Prostate gland (tissue), 2 donors: ENCODE measurements at regions not wholly inside any gene's neighbourhood (a gene's known extent, or its start where the extent isn't known, plus 50 kb on each side); places are given as distances from the start of the nearest gene placed in this dataset.

Experiments used
- POLR2A ChIP-seq: fragments of 450-650 bp; IDR thresholded peaks from one replicate; pipeline ENCODE4 v1.6.1; 2016; ENCODE audit warnings: antibody characterized with exemption, mild to moderate bottlenecking
- POLR2AphosphoS5 ChIP-seq: sonication (generic); formaldehyde crosslinking; IDR thresholded peaks from one replicate; pipeline ENCODE4 v1.6.1; 2017; ENCODE audit warnings: antibody characterized with exemption
- TF ChIP-seq, protein P1 (sequence below), 4 experiments: fragments of 200-600 bp in 2 of 4; fragments of 450-650 bp in 2 of 4; sonication (generic) in 2 of 4; IDR thresholded peaks; 1 replicate in 3 of 4; 2 replicates in 1 of 4; pipeline ENCODE4 v1.5.1; 2016 to 2019; ENCODE audit warnings: antibody characterized with exemption in 4 of 4, mild to moderate bottlenecking in 2 of 4, moderate library complexity in 2 of 4

DNA sequence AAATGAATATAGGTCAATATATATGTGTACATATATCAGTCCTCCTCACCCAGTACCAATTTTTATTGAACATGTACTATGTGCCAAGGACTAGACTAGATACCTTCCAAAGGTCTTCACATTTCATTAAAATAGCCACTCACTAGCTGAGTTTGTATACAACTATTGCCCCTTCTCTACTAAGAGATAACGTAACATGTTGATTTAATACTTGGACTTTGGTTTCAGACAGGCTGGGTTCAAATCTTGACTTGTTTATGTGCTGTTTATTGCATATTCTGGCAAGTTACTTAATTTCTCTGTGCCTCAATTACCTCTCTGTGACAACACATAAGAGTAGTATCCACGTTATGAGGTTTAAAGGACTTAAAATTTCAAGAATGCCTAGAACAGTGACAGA, 184.5 kb downstream of the MTX2 start:
- TF ChIP-seq POLR2A (no peak), POLR2AphosphoS5 (no peak)
- TF ChIP-seq, protein P1, sequence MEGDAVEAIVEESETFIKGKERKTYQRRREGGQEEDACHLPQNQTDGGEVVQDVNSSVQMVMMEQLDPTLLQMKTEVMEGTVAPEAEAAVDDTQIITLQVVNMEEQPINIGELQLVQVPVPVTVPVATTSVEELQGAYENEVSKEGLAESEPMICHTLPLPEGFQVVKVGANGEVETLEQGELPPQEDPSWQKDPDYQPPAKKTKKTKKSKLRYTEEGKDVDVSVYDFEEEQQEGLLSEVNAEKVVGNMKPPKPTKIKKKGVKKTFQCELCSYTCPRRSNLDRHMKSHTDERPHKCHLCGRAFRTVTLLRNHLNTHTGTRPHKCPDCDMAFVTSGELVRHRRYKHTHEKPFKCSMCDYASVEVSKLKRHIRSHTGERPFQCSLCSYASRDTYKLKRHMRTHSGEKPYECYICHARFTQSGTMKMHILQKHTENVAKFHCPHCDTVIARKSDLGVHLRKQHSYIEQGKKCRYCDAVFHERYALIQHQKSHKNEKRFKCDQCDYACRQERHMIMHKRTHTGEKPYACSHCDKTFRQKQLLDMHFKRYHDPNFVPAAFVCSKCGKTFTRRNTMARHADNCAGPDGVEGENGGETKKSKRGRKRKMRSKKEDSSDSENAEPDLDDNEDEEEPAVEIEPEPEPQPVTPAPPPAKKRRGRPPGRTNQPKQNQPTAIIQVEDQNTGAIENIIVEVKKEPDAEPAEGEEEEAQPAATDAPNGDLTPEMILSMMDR (IDR thresholded peaks at IDR 0.05): no peak
